ENCODE measurements at regions not wholly inside any gene's neighbourhood (a gene's known extent, or its start where the extent isn't known, plus 50 kb on each side); places are given as distances from the start of the nearest gene placed in this dataset.

GRCh38 chr2:189367343-189367742, 73.9 kb upstream of the WDR75 start:
- H3K36me3 ChIP-seq (ENCODE audit: control insufficient read depth in 4 of 4, insufficient read depth in 3 of 4, low read depth in 1 of 4, low read length in 3 of 4): no peaks in the 10 kb centered on the region
- no peaks in the 10 kb centered on the region for H3K4me1 ChIP-seq (ENCODE audit: control insufficient read depth in 4 of 4, insufficient read depth in 4 of 4, low read length in 3 of 4)
- TF ChIP-seq RAD21 (IDR thresholded peaks at IDR 0.05) (no peak), SP1 (IDR thresholded peaks at IDR 0.05) (no peak), ZBTB33 (IDR thresholded peaks at IDR 0.05) (no peak), CTCF (IDR thresholded peaks at IDR 0.05; ENCODE audit: low read depth, low read length, missing input control) (no peak), NR2F2 (IDR thresholded peaks at IDR 0.05) (no peak), YY1 (IDR thresholded peaks at IDR 0.05) (no peak), ATF3 (IDR thresholded peaks at IDR 0.05) (no peak), JUND (IDR thresholded peaks at IDR 0.05) (no peak), TAF1 (conservative IDR thresholded peaks at IDR 0.05) (no peak), REST (IDR thresholded peaks at IDR 0.05) (no peak), RXRA (IDR thresholded peaks at IDR 0.05) (no peak), MAX (IDR thresholded peaks at IDR 0.05) (no peak), FOXA1 (IDR thresholded peaks at IDR 0.05) (no peak), EGR1 (IDR thresholded peaks at IDR 0.05; ENCODE audit: low read depth in 2 of 2) (no peak), FOXA2 (IDR thresholded peaks at IDR 0.05) (no peak), HNF4A (conservative IDR thresholded peaks at IDR 0.05) (no peak), HNF4G (IDR thresholded peaks at IDR 0.05) (no peak)
- no peak overlapping the region for H3K4me3 ChIP-seq (ENCODE audit: low read depth in 1 of 3, low read length in 3 of 3)
- WGBS: 61% methylated on average over 2 of the region's 2 CpGs
- DNase-seq (ENCODE audit: low spot score): no peak
- no peaks in the 10 kb centered on the region for H3K9me3 ChIP-seq (ENCODE audit: control insufficient read depth in 4 of 4, low read length in 3 of 4)
- no peaks in the 10 kb centered on the region for H3K27me3 ChIP-seq (ENCODE audit: control insufficient read depth in 4 of 4, insufficient read depth in 4 of 4, low read length in 3 of 4)
- no peak overlapping the region for H3K9ac ChIP-seq (ENCODE audit: low read depth in 1 of 2, low read length in 2 of 2)
- no peak overlapping the region for H3K27ac ChIP-seq (ENCODE audit: low read depth in 1 of 2, low read length in 2 of 2)

GRCh38 chr2:189369566-189369965, 71.7 kb upstream of the WDR75 start:
- TF ChIP-seq ATF3 (IDR thresholded peaks at IDR 0.05): no peak
- TF ChIP-seq JUND (IDR thresholded peaks at IDR 0.05): no peak
- TF ChIP-seq REST (IDR thresholded peaks at IDR 0.05): no peak
- TF ChIP-seq NR2F2 (IDR thresholded peaks at IDR 0.05): no peak
- no peak for TF ChIP-seq SP1 (IDR thresholded peaks at IDR 0.05)
- no peak for TF ChIP-seq FOXA2 (IDR thresholded peaks at IDR 0.05)
- TF ChIP-seq YY1 (IDR thresholded peaks at IDR 0.05): no peak
- no peak for TF ChIP-seq EGR1 (IDR thresholded peaks at IDR 0.05; ENCODE audit: low read depth in 2 of 2)
- no peak for TF ChIP-seq CTCF (IDR thresholded peaks at IDR 0.05; ENCODE audit: low read depth, low read length, missing input control)
- TF ChIP-seq HNF4G (IDR thresholded peaks at IDR 0.05): no peak
- TF ChIP-seq RAD21 (IDR thresholded peaks at IDR 0.05): no peak
- no peak for TF ChIP-seq GABPA (IDR thresholded peaks at IDR 0.05 in 1 of 2, conservative IDR thresholded peaks at IDR 0.05 in 1 of 2)
- no peaks in the 10 kb centered on the region for H3K4me1 ChIP-seq (ENCODE audit: control insufficient read depth in 4 of 4, insufficient read depth in 4 of 4, low read length in 3 of 4)
- no peak for DNase-seq (ENCODE audit: low spot score)
- no peaks in the 10 kb centered on the region for H3K27me3 ChIP-seq (ENCODE audit: control insufficient read depth in 4 of 4, insufficient read depth in 4 of 4, low read length in 3 of 4)
- H3K27ac ChIP-seq (ENCODE audit: low read depth in 1 of 2, low read length in 2 of 2): no peak overlapping the region
- H3K9ac ChIP-seq (ENCODE audit: low read depth in 1 of 2, low read length in 2 of 2): no peak overlapping the region
- H3K4me3 ChIP-seq (ENCODE audit: low read depth in 1 of 3, low read length in 3 of 3): no peak overlapping the region
- H3K36me3 ChIP-seq (ENCODE audit: control insufficient read depth in 4 of 4, insufficient read depth in 3 of 4, low read depth in 1 of 4, low read length in 3 of 4): no peaks in the 10 kb centered on the region
- no peaks in the 10 kb centered on the region for H3K9me3 ChIP-seq (ENCODE audit: control insufficient read depth in 4 of 4, low read length in 3 of 4)
- WGBS: 49% methylated on average over 3 of the region's 3 CpGs

All from liver (tissue), 8 donors.